ENCODE measurements at regions not wholly inside any gene's neighbourhood (a gene's known extent, or its start where the extent isn't known, plus 50 kb on each side); places are given as distances from the start of the nearest gene placed in this dataset.

DNA sequence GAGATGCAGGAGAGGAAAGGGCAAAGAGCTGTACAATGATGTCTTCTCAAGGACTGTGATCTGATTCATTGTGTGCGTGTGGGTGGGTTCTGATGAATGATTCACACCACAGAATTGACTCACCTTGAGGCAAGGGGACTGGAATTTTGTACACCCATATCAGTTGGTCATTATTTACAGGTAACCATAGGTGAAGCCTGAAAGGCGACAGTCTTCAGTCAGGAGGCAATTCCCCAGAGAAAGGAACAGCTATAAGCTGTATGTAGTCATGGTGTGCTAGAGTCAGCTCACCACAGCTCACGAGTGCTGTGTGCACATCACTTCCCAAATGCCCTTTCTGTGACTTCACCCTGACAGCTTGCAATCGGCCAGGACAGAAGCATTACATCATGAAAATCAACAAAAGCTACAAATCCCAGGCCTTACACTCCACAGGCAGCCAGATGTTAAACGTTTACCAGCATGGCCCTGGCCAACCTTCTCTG is 87.6 kb upstream of the RPS23 start:
- TF ChIP-seq EZH2 (IDR thresholded peaks at IDR 0.05; ENCODE audit: low read depth, low read length, severe bottlenecking) (no peak), CEBPB (IDR thresholded peaks at IDR 0.05; ENCODE audit: low read depth, low read length) (no peak), POLR2AphosphoS5 (IDR thresholded peaks at IDR 0.05; ENCODE audit: low read depth, low read length) (no peak), JUND (IDR thresholded peaks at IDR 0.05; ENCODE audit: low read length) (no peak), GABPA (IDR thresholded peaks at IDR 0.05; ENCODE audit: borderline replicate concordance, insufficient read depth, low read length) (no peak), CHD1 (IDR thresholded peaks at IDR 0.05; ENCODE audit: low read depth, low read length) (no peak), TBP (IDR thresholded peaks at IDR 0.05; ENCODE audit: low read depth, low read length) (no peak), RFX5 (IDR thresholded peaks at IDR 0.05; ENCODE audit: borderline replicate concordance, low read depth, low read length) (no peak), POLR2A (IDR thresholded peaks at IDR 0.05; ENCODE audit: control extremely low read depth in 1 of 2, low read depth in 2 of 2, low read length in 2 of 2) (no peak)
- TF ChIP-seq, protein P1, sequence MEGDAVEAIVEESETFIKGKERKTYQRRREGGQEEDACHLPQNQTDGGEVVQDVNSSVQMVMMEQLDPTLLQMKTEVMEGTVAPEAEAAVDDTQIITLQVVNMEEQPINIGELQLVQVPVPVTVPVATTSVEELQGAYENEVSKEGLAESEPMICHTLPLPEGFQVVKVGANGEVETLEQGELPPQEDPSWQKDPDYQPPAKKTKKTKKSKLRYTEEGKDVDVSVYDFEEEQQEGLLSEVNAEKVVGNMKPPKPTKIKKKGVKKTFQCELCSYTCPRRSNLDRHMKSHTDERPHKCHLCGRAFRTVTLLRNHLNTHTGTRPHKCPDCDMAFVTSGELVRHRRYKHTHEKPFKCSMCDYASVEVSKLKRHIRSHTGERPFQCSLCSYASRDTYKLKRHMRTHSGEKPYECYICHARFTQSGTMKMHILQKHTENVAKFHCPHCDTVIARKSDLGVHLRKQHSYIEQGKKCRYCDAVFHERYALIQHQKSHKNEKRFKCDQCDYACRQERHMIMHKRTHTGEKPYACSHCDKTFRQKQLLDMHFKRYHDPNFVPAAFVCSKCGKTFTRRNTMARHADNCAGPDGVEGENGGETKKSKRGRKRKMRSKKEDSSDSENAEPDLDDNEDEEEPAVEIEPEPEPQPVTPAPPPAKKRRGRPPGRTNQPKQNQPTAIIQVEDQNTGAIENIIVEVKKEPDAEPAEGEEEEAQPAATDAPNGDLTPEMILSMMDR (IDR thresholded peaks at IDR 0.05; ENCODE audit: control extremely low read depth in 1 of 3, insufficient read depth in 1 of 3, low read depth in 1 of 3, low read length in 3 of 3): no peak
- TF ChIP-seq, protein P2, sequence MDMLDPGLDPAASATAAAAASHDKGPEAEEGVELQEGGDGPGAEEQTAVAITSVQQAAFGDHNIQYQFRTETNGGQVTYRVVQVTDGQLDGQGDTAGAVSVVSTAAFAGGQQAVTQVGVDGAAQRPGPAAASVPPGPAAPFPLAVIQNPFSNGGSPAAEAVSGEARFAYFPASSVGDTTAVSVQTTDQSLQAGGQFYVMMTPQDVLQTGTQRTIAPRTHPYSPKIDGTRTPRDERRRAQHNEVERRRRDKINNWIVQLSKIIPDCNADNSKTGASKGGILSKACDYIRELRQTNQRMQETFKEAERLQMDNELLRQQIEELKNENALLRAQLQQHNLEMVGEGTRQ (IDR thresholded peaks at IDR 0.05; ENCODE audit: low read length): no peak

All from H1 (cell line).